EH (cell line): ENCODE measurements at regions not wholly inside any gene's neighbourhood (a gene's known extent, or its start where the extent isn't known, plus 50 kb on each side); places are given as distances from the start of the nearest gene placed in this dataset.
"Not testable (repeated sequence)": the region's sequence is repeated elsewhere in the genome, so short reads cannot be mapped to it uniquely, and the experiment has no call there.

Source experiments
- DNase-seq: peaks from one replicate; pipeline ENCODE4 v3.0.0-alpha.2; 2015; ENCODE audit warnings: low read depth

DNA sequence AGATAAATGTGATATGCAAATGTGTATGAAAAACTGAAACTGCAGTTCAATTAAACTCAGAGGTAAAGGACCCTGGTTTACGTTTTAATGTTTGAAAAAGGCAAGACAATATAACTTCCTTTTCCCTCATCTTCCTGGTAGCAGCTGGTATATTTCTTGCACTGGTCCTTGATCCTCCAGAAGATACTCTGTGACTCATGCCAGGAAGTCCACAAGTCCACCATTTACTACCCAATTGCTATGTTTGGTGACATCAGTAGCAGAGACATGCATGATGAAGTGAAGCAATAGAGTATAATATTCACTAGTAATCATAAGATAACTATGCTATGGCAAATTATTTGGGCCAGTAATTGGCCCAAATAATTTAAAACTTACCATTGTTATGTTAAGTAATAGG is 774.5 kb upstream of the NEGR1 start:
- DNase-seq, result no peak

DNA sequence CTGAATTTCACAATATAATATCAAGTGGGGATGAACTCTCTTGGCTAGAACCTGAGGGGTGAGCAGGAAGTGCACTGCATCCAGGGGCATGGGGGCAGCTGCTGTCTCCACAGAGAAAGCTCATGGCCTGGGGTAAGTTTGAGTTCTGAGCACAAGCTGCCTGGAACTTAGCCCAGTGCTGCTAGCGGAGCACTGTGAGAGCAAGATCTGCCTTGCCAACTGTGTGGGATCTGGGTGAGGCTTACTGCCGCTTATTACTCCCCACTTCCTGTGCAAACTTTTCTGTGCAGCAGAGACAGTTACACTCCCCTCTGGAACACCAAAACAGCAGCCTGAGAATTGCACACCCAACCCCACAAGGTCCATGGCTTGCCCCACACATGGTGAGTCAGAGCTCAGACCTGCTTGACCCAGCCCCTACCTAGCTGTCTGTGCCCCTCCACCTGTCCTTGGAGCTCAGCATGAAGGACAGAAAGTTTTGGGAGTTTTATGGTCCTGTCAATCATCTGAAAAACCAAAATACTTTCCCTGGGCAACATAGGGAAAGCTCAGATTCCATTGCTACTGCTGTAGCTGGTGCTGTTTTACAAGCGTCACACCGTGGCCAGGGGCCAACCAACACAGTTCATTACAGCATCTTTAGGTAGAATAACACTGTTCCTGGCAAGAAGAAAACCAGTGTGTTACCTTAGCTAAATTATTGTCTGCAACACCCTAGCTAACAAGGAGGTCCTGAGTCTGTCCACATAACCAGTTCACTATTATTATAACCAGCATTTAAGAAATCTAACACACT is 762.1 kb upstream of the NEGR1 start:
- DNase-seq, result no peak

- no peak for DNase-seq
Measured at GRCh38 chr1:73042403-73042802, 760.1 kb upstream of the NEGR1 start.

GRCh38 chr1:73040811-73041210 is 758.5 kb upstream of the NEGR1 start:
- no peak for DNase-seq

- no peak for DNase-seq
Measured at GRCh38 chr1:73034271-73034670, 751.9 kb upstream of the NEGR1 start.

- no peak for DNase-seq
Measured at GRCh38 chr1:73033640-73034039, 751.3 kb upstream of the NEGR1 start.

DNA sequence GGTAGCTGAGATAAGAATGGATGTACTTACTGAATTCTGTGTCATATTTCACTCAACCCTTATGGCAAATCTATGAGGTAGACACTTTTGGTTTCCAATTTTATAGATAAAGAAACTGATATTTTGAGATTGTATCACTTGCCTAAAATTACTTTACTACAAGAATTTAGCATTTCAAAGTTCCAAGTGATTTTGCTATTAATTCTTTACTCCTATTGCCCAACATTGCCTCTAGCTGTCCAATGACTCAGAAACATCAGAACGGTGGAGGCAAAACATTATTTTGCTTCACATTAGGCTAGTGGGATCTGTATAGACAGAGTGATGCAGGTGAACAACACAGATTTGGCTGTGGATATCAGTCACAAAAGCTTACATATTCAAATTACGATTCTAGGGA is 747.2 kb upstream of the NEGR1 start:
- DNase-seq, result no peak

DNA sequence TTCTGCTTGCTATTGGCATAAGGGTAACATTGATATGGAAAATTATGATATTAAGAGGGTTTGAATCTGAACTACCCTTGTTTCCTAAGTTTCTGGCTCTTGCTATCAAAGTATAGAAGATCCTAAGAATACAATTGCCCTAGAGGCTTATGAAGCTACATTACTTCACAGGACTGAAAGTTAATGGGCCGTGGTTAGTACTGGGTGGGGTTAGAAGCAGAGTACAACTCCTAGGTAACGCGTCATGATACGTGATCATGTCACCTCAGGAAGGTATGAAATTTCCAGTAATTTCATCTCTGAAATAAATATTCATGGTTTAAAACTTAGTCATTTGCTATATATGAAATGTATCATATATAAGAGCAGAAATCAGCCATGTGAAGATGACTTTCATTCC is 743.8 kb upstream of the NEGR1 start:
- DNase-seq, result no peak

DNA sequence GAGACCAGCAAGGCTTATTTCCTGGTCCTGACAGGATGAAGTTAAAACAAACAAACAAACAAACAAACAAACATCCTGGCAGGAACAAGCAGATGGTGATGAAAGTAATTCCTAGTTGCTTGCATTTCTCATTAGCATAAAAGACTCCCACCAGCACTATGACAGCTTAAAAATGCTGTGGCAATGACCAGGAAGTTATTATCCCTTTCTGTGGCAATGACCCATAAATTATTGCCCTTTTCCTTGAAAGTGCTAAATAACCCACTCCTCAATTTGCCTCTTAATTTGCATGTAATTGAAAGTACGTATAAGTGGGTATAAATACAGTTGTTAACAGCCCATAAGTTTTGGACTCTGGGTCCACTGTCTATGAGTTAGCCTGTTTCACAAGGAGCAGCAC is 727.6 kb upstream of the NEGR1 start:
- DNase-seq, result no peak

- DNase-seq, result no peak
Measured at GRCh38 chr1:73009311-73009710, 727.0 kb upstream of the NEGR1 start.

DNA sequence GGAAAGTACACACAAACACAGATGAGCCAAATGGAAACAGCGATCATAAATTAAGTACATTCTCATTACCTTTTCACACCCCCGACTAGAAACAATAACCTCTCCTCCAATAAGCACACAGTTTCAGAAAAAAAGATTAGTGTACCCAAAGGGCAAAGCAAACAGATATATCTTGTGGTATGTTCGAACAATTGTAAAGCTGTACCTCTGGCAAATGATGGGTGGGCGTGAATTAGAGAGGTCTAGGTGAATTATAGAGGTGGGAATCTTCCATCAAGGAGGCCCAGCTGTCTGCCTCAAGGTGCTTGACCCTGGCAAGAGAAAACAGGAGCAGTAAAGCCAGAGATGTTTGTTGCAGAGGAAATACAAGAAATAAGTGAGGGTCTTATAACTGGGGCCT is 715.3 kb upstream of the NEGR1 start:
- DNase-seq, result no peak

DNA sequence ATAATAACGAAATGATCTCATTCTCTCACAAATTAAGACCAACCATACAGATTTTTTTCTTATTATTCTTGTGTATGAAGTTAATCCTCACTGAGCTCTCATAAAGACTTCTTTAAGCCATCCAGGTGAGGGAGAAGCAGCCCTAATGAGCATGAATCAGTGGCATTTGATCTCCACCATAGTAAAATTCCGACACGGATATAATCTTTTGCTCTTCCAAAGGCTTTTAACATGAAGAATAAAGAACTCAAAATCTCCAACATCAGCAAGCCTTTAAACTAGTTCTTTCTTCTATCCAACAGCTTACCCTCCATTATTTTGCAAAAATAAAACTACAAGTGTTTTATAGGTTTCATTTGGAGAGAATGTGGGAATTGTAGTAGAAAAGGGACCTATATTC is 714.7 kb upstream of the NEGR1 start:
- DNase-seq, result no peak

DNA sequence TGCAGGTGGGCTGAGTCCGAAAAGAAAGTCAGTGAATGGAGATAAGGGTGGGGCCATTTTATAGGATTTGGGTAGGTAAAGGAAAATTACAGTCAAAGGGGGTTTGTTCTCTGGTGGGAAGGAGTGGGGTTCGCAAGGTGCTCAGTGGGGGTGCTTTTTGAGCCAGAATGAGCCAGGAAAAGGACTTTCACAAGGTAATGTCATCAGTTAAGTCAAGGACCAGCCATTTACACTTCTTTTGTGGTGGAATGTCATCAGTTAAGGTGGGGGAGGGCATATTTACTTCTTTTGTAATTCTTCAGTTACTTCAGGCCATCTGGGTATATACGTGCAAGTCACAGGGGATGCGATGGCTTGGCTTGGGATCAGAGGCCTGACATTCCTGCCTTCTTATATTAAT is 705.5 kb upstream of the NEGR1 start:
- DNase-seq, result not testable (repeated sequence)

DNA sequence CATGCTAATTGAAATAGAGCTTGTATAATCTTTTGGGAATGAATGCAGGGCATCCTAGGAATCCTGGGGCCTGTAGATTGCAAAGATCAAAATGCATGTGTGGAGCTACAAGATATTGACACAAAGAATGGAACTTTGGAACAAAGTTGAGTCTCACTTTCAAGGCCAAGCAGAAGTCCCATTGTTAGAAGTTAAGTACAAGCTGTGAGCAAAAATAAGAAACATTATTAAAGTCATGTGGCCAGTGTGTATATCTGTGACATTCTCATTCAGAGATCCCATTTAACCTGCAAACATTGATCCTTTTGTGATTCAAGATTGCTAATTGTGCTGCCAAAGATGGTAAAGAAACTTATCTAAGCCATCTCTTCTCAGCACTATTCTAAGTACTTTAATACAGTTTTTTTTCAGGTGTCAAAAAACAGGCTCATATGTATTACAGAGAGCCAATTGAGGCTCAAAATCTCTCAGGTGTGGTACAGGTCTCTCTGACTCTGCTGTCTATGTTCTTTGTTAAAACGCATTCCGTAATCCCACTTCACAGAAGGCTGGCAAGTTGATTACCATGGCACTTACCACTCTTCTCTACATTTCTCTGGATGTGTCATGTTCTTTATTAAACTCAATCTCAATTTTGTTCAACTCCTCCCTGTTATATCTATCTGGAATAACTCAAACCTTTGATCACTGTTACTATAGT is 704.4 kb upstream of the NEGR1 start:
- DNase-seq, result no peak

GRCh38 chr1:72985024-72985423 is 702.7 kb upstream of the NEGR1 start:
- not testable (repeated sequence) for DNase-seq

DNA sequence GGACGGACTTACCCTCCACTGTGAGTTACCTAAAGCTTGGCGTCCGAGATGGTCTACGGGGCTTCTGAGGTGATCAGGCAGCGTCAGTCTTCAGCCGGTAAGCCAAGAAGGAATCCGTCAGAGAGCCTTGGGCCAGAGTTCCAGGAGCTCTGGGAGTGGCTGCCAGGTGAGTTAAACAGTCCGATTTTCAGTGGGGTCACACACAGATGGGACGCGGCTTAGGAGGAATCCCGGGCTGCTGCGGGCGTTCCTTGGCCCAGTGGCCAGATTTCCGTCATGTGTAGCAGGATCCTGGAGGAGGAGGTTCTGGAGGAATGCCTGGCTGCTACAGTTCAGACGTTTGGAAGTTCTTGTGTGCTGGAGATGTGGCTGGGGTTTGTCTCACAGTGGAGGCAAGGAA is 700.7 kb upstream of the NEGR1 start:
- DNase-seq, result not testable (repeated sequence)

- DNase-seq, result no peak
Measured at GRCh38 chr1:72969461-72969860, 687.1 kb upstream of the NEGR1 start.

- no peak for DNase-seq
Measured at GRCh38 chr1:72954943-72955342, 672.6 kb upstream of the NEGR1 start.

GRCh38 chr1:72950900-72951299 is 668.6 kb upstream of the NEGR1 start:
- DNase-seq, result not testable (repeated sequence)

DNA sequence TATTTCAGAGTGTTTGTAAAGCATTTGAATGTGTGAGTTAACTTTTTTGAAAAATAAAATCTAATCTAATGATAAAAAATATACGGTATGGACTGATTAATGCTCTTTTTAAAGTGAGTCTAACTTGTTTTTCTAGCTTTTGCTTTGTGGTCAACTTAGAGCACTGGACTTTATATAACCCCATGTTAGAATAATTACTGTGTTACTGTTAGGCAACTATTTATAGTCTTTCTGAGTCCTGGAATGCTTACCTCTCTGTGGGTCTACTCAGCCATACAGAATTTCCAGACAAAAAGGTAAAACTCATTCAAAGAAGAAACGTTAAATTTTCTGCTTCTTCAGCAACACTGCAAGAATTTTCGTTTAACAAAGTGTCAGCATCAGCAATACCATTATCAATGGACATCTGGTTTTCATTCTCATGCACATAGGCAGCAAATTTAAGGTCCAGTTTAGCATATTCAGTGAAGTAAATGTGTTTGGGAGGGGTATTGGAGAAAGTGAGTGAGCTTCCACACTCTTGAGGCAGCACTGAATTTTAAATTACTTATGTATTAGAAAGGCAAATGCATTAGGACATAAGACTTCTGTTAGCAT is 664.7 kb upstream of the NEGR1 start:
- DNase-seq, result no peak

DNA sequence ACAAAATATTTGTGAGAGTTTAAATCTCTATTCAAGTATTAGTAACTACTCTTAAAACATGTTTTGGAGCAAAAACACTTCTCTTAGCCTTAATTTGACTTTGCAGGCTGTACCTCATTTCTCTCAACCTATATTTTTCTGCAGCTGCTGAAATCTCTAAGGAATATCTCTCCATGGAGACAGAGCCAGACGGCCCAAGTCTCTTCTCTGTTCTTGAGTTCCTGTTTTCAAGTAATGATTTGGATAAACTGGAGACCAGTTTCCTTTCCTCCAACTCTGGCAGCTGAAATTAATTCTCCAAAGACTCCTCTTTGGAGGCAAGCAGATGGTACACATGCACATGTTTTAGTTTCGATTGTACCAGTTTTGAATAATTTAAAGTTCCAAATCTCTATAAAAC is 659.7 kb upstream of the NEGR1 start:
- DNase-seq, result no peak

DNA sequence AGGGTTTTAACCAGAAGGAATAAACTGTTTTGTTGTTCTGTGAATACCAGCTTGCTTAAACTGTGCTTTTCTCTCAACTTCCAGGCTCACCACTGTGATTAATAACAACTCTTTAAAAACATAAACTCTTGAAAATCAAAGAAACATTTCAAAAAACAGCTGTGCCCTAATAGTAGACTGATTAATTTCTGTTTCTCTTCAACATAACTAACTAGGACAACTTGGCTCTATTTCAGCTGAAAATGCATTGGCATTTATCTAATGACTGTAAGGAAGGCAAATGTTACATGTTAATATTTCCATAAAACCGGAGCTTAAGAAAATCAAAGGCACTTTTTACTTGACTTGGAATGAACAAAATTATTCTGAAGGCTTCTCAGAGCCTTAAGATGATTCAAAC is 656.1 kb upstream of the NEGR1 start:
- DNase-seq, result no peak

DNA sequence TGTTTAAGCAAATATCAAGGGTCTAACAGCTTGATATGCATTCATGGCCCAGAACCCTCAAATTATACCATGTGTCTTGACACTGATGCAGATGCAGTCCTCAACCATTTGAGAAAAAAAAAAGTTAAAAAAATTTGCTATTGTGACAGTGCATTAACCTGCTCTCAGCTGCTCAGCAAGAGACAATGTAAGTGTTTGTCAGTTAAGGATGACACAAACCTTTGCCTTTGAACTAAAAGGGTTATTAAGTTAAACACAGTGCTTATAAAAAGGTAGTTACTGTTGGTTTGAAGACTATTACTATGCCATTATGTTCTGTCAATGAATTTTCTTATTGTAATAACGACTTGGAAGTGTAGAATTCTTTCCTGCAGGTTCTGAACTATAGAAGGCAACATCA is 655.6 kb upstream of the NEGR1 start:
- DNase-seq, result no peak
